Mesendoderm (in vitro differentiated cells): ENCODE measurements at regions not wholly inside any gene's neighbourhood (a gene's known extent, or its start where the extent isn't known, plus 50 kb on each side); places are given as distances from the start of the nearest gene placed in this dataset.

ENCODE experiments used
- DNase-seq: peaks from one replicate; pipeline ENCODE4 v3.0.0; 2013
- H2AK5ac ChIP-seq: 2 replicates; pipeline ENCODE4 v1.6.1; 2013; ENCODE audit warnings: low read length, inconsistent platforms
- H2BK120ac ChIP-seq: 2 replicates; pipeline ENCODE4 v1.6.1; 2013; ENCODE audit warnings: low read depth, mild to moderate bottlenecking, low read length, moderate library complexity, mixed read lengths
- H2BK15ac ChIP-seq: replicated peaks from 2 replicates; pipeline ENCODE4 v1.6.1; 2013; ENCODE audit warnings: low read depth, mild to moderate bottlenecking, moderate library complexity
- H2BK5ac ChIP-seq: 2 replicates; pipeline ENCODE4 v1.6.1; 2013; ENCODE audit warnings: low read length, inconsistent platforms
- H3K18ac ChIP-seq: 2 replicates; pipeline ENCODE4 v1.6.1; 2013; ENCODE audit warnings: mild to moderate bottlenecking, low read length, mixed read lengths
- H3K23ac ChIP-seq: one replicate; pipeline ENCODE4 v1.6.1; 2013; ENCODE audit warnings: low read length
- H3K27ac ChIP-seq: 2 replicates; pipeline ENCODE4 v1.5.1; 2013; ENCODE audit warnings: low read depth, mild to moderate bottlenecking, inconsistent platforms, low read length, moderate library complexity
- H3K27me3 ChIP-seq: 2 replicates; pipeline ENCODE4 v1.6.1; 2013; ENCODE audit warnings: low read length, control low read depth, mild to moderate bottlenecking, inconsistent platforms; ENCODE audit not compliant: insufficient read depth, poor library complexity
- H3K36me3 ChIP-seq: 2 replicates; pipeline ENCODE4 v1.6.1; 2013; ENCODE audit warnings: low read length, inconsistent platforms; ENCODE audit not compliant: control insufficient read depth, insufficient read depth
- H3K4ac ChIP-seq: one replicate; pipeline ENCODE4 v1.6.1; 2013; ENCODE audit warnings: low read depth, mild to moderate bottlenecking, low read length, moderate library complexity
- H3K4me1 ChIP-seq: 2 replicates; pipeline ENCODE4 v1.6.1; 2013; ENCODE audit warnings: low read depth, low read length, inconsistent platforms; ENCODE audit not compliant: control insufficient read depth
- H3K4me2 ChIP-seq: 2 replicates; pipeline ENCODE4 v1.6.1; 2013; ENCODE audit warnings: low read length
- H3K4me3 ChIP-seq: 2 replicates; pipeline ENCODE4 v1.5.1; 2013; ENCODE audit warnings: mild to moderate bottlenecking, low read length
- H3K56ac ChIP-seq: one replicate; pipeline ENCODE4 v1.6.1; 2013; ENCODE audit warnings: low read length
- H3K79me1 ChIP-seq: 2 replicates; pipeline ENCODE4 v1.6.1; 2013; ENCODE audit warnings: low read length, inconsistent platforms
- H3K79me2 ChIP-seq: 2 replicates; pipeline ENCODE4 v1.6.1; 2013; ENCODE audit warnings: mild to moderate bottlenecking, low read length; ENCODE audit not compliant: control insufficient read depth, insufficient read depth
- H3K9ac ChIP-seq: 2 replicates; pipeline ENCODE4 v1.6.1; 2013; ENCODE audit warnings: low read length, inconsistent platforms
- H4K5ac ChIP-seq: one replicate; pipeline ENCODE4 v1.6.1; 2013; ENCODE audit warnings: low read length
- H4K8ac ChIP-seq: one replicate; pipeline ENCODE4 v1.6.1; 2013; ENCODE audit warnings: low read depth, mild to moderate bottlenecking, control low read depth, low read length, moderate library complexity
- WGBS: extraction: QIAGEN DNeasy Blood & Tissue Kit; methylation state at CpG from one replicate; pipeline ENCODE4 v1.1.7; 2013; ENCODE audit warnings: low lambda C conversion rate, missing lambda C conversion rate; ENCODE audit not compliant: insufficient coverage; ENCODE audit errors: extremely low coverage; 5-methylcytosine and 5-hydroxymethylcytosine counted together

DNA sequence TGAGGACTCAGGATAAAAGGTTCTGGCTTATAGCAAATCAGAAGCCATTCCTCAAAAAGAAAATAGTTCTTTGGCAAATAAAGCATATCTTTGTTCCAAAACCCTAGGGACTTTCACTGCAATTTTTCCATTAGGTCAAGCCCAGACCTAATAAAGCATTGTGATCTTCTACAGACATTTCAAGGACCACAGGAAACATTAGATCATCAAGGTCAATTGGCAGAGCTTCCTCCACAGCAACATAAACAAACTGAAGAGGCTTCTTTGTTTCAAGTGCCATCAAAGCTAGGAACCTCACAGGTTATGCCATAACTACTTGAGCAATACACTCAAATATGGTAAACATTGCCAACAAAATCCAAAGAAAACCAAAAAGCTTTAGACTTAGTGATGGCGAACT, 144.9 kb downstream of the ANXA5 start:
- Histone ChIP-seq H3K4me3 (no peak overlapping the region), H4K5ac (no peak overlapping the region)

DNA sequence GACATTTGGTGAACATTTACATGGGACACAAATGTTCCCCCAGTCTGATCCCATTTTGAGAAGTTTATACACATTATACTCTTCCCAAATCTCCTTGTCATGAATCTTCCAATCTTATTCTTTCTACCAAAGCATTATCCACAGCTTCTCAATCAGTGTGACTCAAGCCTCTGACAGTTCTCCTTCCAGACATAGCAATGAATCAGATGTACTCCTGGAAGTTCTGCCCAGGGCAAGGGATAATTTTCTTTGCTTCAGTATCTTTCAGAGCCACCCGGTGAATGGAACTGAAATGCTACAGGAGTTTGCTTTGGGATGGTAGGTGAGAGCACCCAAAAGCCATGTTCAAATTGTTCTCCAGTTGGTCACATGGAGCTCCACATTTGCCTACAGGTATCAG, 145.5 kb downstream of the ANXA5 start:
- no peak for DNase-seq
- no peak overlapping the region for H2BK15ac ChIP-seq
- no CpG with 5 or more reads among the region's 1 CpG for WGBS
- H3K18ac ChIP-seq: no peak overlapping the region
- no peak overlapping the region for H3K4me3 ChIP-seq
- H2BK120ac ChIP-seq: no peak overlapping the region
- no peak overlapping the region for H3K4ac ChIP-seq
- no peak overlapping the region for H4K5ac ChIP-seq
- no peak overlapping the region for H3K27ac ChIP-seq
- H3K9ac ChIP-seq: no peak overlapping the region
- H2BK5ac ChIP-seq: no peak overlapping the region
- peaks cover 2% of the 10 kb centered on the region for H3K27me3 ChIP-seq
- no peak overlapping the region for H3K56ac ChIP-seq
- H3K79me2 ChIP-seq: no peaks in the 10 kb centered on the region
- H3K79me1 ChIP-seq: no peaks in the 10 kb centered on the region
- H4K8ac ChIP-seq: no peak overlapping the region
- no peak overlapping the region for H2AK5ac ChIP-seq
- no peak overlapping the region for H3K23ac ChIP-seq
- H3K36me3 ChIP-seq: no peaks in the 10 kb centered on the region
- no peaks in the 10 kb centered on the region for H3K4me1 ChIP-seq
- H3K4me2 ChIP-seq: no peak overlapping the region

More for the DNA sequence above, 144.9 kb downstream of the ANXA5 start:
- no peaks in the 10 kb centered on the region for H3K36me3 ChIP-seq
- H3K79me2 ChIP-seq: no peaks in the 10 kb centered on the region
- H2AK5ac ChIP-seq: no peak overlapping the region
- H3K27me3 ChIP-seq: peaks cover 2% of the 10 kb centered on the region
- H3K4me2 ChIP-seq: no peak overlapping the region
- H3K56ac ChIP-seq: no peak overlapping the region
- H3K18ac ChIP-seq: no peak overlapping the region
- no peak overlapping the region for H3K23ac ChIP-seq
- no peak overlapping the region for H3K27ac ChIP-seq
- no peak overlapping the region for H2BK5ac ChIP-seq
- no peaks in the 10 kb centered on the region for H3K79me1 ChIP-seq
- no peak overlapping the region for H3K9ac ChIP-seq
- no peak overlapping the region for H2BK15ac ChIP-seq
- DNase-seq: no peak
- no peak overlapping the region for H3K4ac ChIP-seq
- H3K4me1 ChIP-seq: no peaks in the 10 kb centered on the region
- H2BK120ac ChIP-seq: no peak overlapping the region
- WGBS: no CpG with 5 or more reads among the region's 1 CpG
- no peak overlapping the region for H4K8ac ChIP-seq

DNA sequence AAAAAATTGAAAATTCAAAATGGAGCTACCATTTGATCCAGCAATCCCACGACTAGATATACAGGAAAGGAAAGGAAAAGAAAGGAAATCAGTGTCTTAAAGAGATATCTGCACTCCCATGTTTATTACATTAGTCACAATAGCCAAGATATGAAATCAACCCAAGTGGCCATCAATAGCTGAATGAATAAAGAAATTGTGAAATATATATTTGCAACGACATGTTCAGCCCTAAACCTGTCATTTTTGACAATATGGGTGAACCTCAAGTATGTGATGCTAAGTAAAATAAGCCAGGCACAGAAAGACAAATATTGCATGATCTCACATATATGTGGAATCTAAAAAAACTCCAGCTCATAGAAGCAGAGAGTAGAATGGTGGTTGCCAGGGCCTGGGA, 155.1 kb downstream of the ANXA5 start:
- no peaks in the 10 kb centered on the region for H3K36me3 ChIP-seq
- no peaks in the 10 kb centered on the region for H3K27me3 ChIP-seq
- H3K79me2 ChIP-seq: no peaks in the 10 kb centered on the region
- no peak overlapping the region for H3K27ac ChIP-seq
- H2BK15ac ChIP-seq: no peak overlapping the region
- no peak overlapping the region for H3K4ac ChIP-seq
- no peak overlapping the region for H4K8ac ChIP-seq
- no CpG with 5 or more reads among the region's 2 CpGs for WGBS
- H3K4me3 ChIP-seq: no peak overlapping the region
- no peak overlapping the region for H2AK5ac ChIP-seq
- H3K18ac ChIP-seq: no peak overlapping the region
- no peaks in the 10 kb centered on the region for H3K79me1 ChIP-seq
- no peak overlapping the region for H3K4me2 ChIP-seq
- no peak overlapping the region for H2BK5ac ChIP-seq
- no peak overlapping the region for H3K56ac ChIP-seq
- H3K4me1 ChIP-seq: no peaks in the 10 kb centered on the region
- H3K23ac ChIP-seq: no peak overlapping the region
- no peak for DNase-seq
- no peak overlapping the region for H4K5ac ChIP-seq
- no peak overlapping the region for H3K9ac ChIP-seq
- H2BK120ac ChIP-seq: no peak overlapping the region

DNA sequence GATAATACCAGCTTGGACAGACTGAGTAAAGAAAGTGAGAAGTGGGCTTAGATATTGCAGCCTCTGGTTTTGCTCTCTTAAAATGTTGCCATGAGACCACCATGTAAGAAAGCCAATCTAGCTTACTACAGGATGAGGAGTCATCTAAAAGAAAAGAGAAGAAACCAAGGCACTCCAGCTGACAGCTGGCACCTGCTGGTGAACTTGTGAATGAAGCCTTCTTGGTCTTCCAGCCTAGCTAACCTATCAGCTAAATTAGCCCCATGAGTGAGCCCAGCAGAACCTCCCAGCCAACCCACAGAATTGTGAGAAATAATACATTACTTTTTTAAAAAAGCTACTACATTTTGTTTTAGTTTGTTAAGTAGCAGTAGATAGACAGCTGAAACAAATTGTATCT, 154.5 kb upstream of the QRFPR start:
- no peaks in the 10 kb centered on the region for H3K79me1 ChIP-seq
- no peak overlapping the region for H2BK5ac ChIP-seq
- no peak overlapping the region for H2BK15ac ChIP-seq
- H3K36me3 ChIP-seq: no peaks in the 10 kb centered on the region
- no peaks in the 10 kb centered on the region for H3K4me1 ChIP-seq
- H4K5ac ChIP-seq: no peak overlapping the region
- H3K23ac ChIP-seq: no peak overlapping the region
- no peak overlapping the region for H3K27ac ChIP-seq
- no peak overlapping the region for H3K9ac ChIP-seq
- no peaks in the 10 kb centered on the region for H3K27me3 ChIP-seq
- no peaks in the 10 kb centered on the region for H3K79me2 ChIP-seq
- no peak overlapping the region for H4K8ac ChIP-seq
- no peak overlapping the region for H3K4me3 ChIP-seq
- no peak overlapping the region for H2BK120ac ChIP-seq
- peak; percentile 16 for DNase-seq
- H3K4me2 ChIP-seq: no peak overlapping the region
- no peak overlapping the region for H2AK5ac ChIP-seq
- H3K4ac ChIP-seq: no peak overlapping the region
- H3K18ac ChIP-seq: no peak overlapping the region
- no peak overlapping the region for H3K56ac ChIP-seq

DNA sequence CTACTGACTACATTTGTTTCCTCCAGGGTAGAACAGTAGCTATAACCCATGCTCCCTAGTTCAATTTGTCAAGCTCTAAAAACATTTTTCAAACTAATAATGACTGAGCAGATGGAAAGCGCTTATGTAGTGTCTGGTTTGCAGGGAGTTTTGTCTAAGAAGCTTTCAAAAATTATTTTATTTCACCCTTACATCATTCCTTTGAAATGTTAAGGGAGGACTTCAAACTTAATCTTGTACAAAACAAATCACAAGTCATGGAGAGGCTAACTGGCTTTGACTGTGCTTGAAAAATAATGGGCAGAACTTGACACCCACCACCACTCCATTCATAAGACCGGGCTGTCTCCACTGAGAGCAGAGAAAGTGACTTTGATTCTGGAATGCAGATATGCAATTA, 153.4 kb upstream of the QRFPR start:
- no CpG with 5 or more reads among the region's 2 CpGs for WGBS
- H3K18ac ChIP-seq: no peak overlapping the region

DNA sequence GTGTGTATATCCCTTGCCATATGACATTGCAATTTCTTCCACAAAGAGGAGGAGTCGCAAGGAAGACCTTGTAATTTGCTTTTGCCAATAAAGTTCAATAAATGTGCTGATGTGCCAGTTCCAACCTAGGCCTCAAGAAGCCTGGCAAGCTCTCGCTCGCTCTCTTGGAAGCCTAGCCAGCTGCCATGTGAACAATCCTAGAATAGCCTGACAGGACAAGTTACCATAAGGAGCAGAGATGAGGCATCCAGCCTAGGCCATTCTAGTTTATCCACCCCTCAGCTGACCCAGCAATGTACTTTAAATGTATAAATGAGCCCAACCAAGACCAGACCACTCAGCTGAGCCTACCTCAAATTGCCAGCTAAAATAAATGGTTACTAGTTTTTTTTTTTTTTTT, 145.7 kb upstream of the QRFPR start:
- Histone ChIP-seq H3K27ac (no peak overlapping the region), H3K23ac (no peak overlapping the region), H3K4me3 (no peak overlapping the region), H4K5ac (no peak overlapping the region), H3K56ac (no peak overlapping the region), H3K79me1 (no peaks in the 10 kb centered on the region), H3K4me1 (no peaks in the 10 kb centered on the region), H3K4ac (no peak overlapping the region), H2AK5ac (no peak overlapping the region), H3K18ac (no peak overlapping the region), H2BK5ac (no peak overlapping the region), H3K9ac (no peak overlapping the region), H3K27me3 (no peaks in the 10 kb centered on the region), H3K36me3 (no peaks in the 10 kb centered on the region), H2BK120ac (no peak overlapping the region), H4K8ac (no peak overlapping the region), H2BK15ac (no peak overlapping the region), H3K4me2 (no peak overlapping the region), H3K79me2 (no peaks in the 10 kb centered on the region)
- WGBS: no CpG with 5 or more reads among the region's 3 CpGs
- DNase-seq: no peak

More for the DNA sequence above, 153.4 kb upstream of the QRFPR start:
- Histone ChIP-seq H2BK120ac (no peak overlapping the region), H4K8ac (no peak overlapping the region), H3K79me2 (no peaks in the 10 kb centered on the region), H2BK5ac (no peak overlapping the region), H3K4me2 (no peak overlapping the region), H3K9ac (no peak overlapping the region), H3K4ac (no peak overlapping the region), H4K5ac (no peak overlapping the region), H2BK15ac (no peak overlapping the region), H3K4me3 (no peak overlapping the region), H3K36me3 (no peaks in the 10 kb centered on the region), H3K23ac (no peak overlapping the region), H3K56ac (no peak overlapping the region), H3K79me1 (no peaks in the 10 kb centered on the region), H3K4me1 (no peaks in the 10 kb centered on the region), H2AK5ac (no peak overlapping the region), H3K27me3 (no peaks in the 10 kb centered on the region), H3K27ac (no peak overlapping the region)
- DNase-seq: no peak
